ENCODE measurements at regions not wholly inside any gene's neighbourhood (a gene's known extent, or its start where the extent isn't known, plus 50 kb on each side); places are given as distances from the start of the nearest gene placed in this dataset.

- TF ChIP-seq CTCF (IDR thresholded peaks at IDR 0.05) (no peak), POLR2A (IDR thresholded peaks at IDR 0.05) (no peak), EP300 (IDR thresholded peaks at IDR 0.05) (no peak)
These were observed 254.4 kb upstream of the ARRDC4 start for GRCh38 chr15:97706059-97706458.

Data from ovary (tissue), 3 donors.